GM13977 (cell line): ENCODE measurements at regions not wholly inside any gene's neighbourhood (a gene's known extent, or its start where the extent isn't known, plus 50 kb on each side); places are given as distances from the start of the nearest gene placed in this dataset.

ENCODE experiments used
- DNase-seq: peaks from one replicate; pipeline ENCODE4 v3.0.0; 2012; ENCODE audit warnings: low spot score
- in situ Hi-C: fragments of 300-500 bp; cut with MboI; formaldehyde crosslinking; loops from one replicate; pipeline ENCODE4 v1.12.0; 2022; ENCODE audit warnings: low sequenced_read_pairs, low pct_unique_long_range_greater_than_20kb, mixed read lengths, inconsistent platforms; ENCODE audit not compliant: unreplicated experiment
- TF ChIP-seq, protein P1 (sequence below): IDR thresholded peaks from 2 replicates; pipeline ENCODE4 v1.5.1; 2012; ENCODE audit warnings: mild to moderate bottlenecking, control low read depth; ENCODE audit not compliant: insufficient read depth; ENCODE audit errors: extremely low read depth, missing control alignments

GRCh38 chr16:65782611-65783600, 583.6 kb upstream of the CDH5 start:
- no peak for DNase-seq
- TF ChIP-seq, protein P1, sequence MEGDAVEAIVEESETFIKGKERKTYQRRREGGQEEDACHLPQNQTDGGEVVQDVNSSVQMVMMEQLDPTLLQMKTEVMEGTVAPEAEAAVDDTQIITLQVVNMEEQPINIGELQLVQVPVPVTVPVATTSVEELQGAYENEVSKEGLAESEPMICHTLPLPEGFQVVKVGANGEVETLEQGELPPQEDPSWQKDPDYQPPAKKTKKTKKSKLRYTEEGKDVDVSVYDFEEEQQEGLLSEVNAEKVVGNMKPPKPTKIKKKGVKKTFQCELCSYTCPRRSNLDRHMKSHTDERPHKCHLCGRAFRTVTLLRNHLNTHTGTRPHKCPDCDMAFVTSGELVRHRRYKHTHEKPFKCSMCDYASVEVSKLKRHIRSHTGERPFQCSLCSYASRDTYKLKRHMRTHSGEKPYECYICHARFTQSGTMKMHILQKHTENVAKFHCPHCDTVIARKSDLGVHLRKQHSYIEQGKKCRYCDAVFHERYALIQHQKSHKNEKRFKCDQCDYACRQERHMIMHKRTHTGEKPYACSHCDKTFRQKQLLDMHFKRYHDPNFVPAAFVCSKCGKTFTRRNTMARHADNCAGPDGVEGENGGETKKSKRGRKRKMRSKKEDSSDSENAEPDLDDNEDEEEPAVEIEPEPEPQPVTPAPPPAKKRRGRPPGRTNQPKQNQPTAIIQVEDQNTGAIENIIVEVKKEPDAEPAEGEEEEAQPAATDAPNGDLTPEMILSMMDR: no peak
- in situ Hi-C loops: no loop called here

GRCh38 chr16:65781855-65782254, 584.6 kb upstream of the CDH5 start:
- no peak for DNase-seq
- TF ChIP-seq, protein P1: no peak
- in situ Hi-C loops: no loop called here

- in situ Hi-C loops: no loop called here
- TF ChIP-seq, protein P1: no peak
- no peak for DNase-seq
These were observed 585.1 kb upstream of the CDH5 start for GRCh38 chr16:65781363-65781762.

- TF ChIP-seq, protein P1: no peak
- in situ Hi-C loops: no loop called here
- DNase-seq: no peak
These were observed 587.3 kb upstream of the CDH5 start for GRCh38 chr16:65779201-65779600.

GRCh38 chr16:65776639-65777183, 589.8 kb upstream of the CDH5 start:
- no peak for DNase-seq
- in situ Hi-C loops: no loop called here
- TF ChIP-seq, protein P1: no peak

DNA sequence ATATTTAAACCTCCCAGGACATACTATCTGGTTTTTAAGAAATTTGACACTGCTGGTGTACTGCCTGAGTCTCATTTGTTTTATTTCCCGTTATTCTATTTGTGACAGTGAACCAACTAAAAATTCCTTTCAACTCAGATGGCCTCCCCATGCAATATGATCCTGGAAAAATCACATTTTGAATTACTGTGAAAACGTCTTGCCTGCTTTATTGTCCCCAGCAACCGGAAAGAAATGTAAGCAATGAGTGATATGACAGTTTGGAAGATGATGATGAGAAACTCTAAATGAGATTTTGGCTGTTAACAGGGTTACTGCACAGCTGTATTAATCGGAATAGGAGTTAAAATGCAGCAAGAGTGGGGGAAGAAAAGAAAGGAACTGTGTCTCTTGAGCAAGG, 590.7 kb upstream of the CDH5 start:
- no peak for DNase-seq
- in situ Hi-C loops: no loop called here
- TF ChIP-seq, protein P1: no peak
